Hepatocyte (in vitro differentiated cells): ENCODE measurements at regions not wholly inside any gene's neighbourhood (a gene's known extent, or its start where the extent isn't known, plus 50 kb on each side); places are given as distances from the start of the nearest gene placed in this dataset.

Experiments used
- DNase-seq: peaks from one replicate; pipeline ENCODE4 v3.0.0-alpha.2; 2016; ENCODE audit warnings: low spot score
- H2AFZ ChIP-seq: fragments of 200-600 bp; sonication (generic); 2 replicates; pipeline ENCODE4 v1.6.0; 2016; ENCODE audit warnings: antibody characterized with exemption, mild to moderate bottlenecking
- H3K27ac ChIP-seq: fragments of 200-600 bp; sonication (generic); 2 replicates; pipeline ENCODE4 v1.5.1; 2016; ENCODE audit warnings: mild to moderate bottlenecking
- H3K27me3 ChIP-seq: fragments of 200-600 bp; sonication (generic); 2 replicates; pipeline ENCODE4 v1.6.1; 2016
- H3K36me3 ChIP-seq: fragments of 200-600 bp; sonication (generic); replicated peaks from 2 replicates; pipeline ENCODE4 v1.5.1; 2016; ENCODE audit warnings: low read depth; ENCODE audit not compliant: insufficient read depth
- H3K4me1 ChIP-seq: fragments of 200-600 bp; sonication (generic); 2 replicates; pipeline ENCODE4 v1.5.1; 2016; ENCODE audit warnings: mild to moderate bottlenecking, moderate library complexity; ENCODE audit not compliant: insufficient read depth
- H3K4me2 ChIP-seq: fragments of 200-600 bp; sonication (generic); 2 replicates; pipeline ENCODE4 v1.6.0; 2016
- H3K4me3 ChIP-seq: fragments of 200-600 bp; sonication (generic); 2 replicates; pipeline ENCODE4 v1.5.1; 2016; ENCODE audit warnings: mild to moderate bottlenecking
- H3K79me2 ChIP-seq: fragments of 200-600 bp; sonication (generic); 2 replicates; pipeline ENCODE4 v1.6.0; 2017; ENCODE audit warnings: mild to moderate bottlenecking
- H3K9me2 ChIP-seq: fragments of 200-600 bp; sonication (generic); replicated peaks from 2 replicates; pipeline ENCODE4 v1.6.0; 2017; ENCODE audit warnings: mild to moderate bottlenecking; ENCODE audit not compliant: insufficient read depth
- H3K9me3 ChIP-seq: fragments of 200-600 bp; sonication (generic); 2 replicates; pipeline ENCODE4 v1.5.1; 2016; ENCODE audit warnings: low read depth, mild to moderate bottlenecking
- H4K20me1 ChIP-seq: fragments of 200-600 bp; sonication (generic); 2 replicates; pipeline ENCODE4 v1.6.0; 2016; ENCODE audit warnings: mild to moderate bottlenecking; ENCODE audit not compliant: insufficient read depth, poor library complexity, severe bottlenecking
- CTCF ChIP-seq: fragments of 200-600 bp; sonication (generic); IDR thresholded peaks from 2 replicates; pipeline ENCODE4 v1.5.1; 2016; ENCODE audit warnings: antibody characterized with exemption, mild to moderate bottlenecking; ENCODE audit not compliant: poor library complexity
- EZH2 ChIP-seq: fragments of 200-600 bp; sonication (generic); IDR thresholded peaks from 2 replicates; pipeline ENCODE4 v1.6.1; 2016; ENCODE audit warnings: antibody characterized with exemption, mild to moderate bottlenecking, borderline replicate concordance
- EZH2phosphoT487 ChIP-seq: fragments of 200-600 bp; sonication (generic); IDR thresholded peaks from one replicate; pipeline ENCODE4 v1.6.1; 2018; ENCODE audit warnings: antibody characterized with exemption, mild to moderate bottlenecking, low read depth, moderate library complexity; ENCODE audit not compliant: unreplicated experiment, severe bottlenecking
- WGBS: methylation state at CpG from one replicate; pipeline ENCODE4 v1.1.6; 2016; ENCODE audit warnings: low lambda C conversion rate; ENCODE audit errors: missing lambda C conversion rate; 5-methylcytosine and 5-hydroxymethylcytosine counted together

- 68% methylated on average over 2 of the region's 2 CpGs for WGBS
- TF ChIP-seq CTCF (no peak), EZH2 (no peak), EZH2phosphoT487 (no peak)
- DNase-seq, result peak; percentile 56
- no peak overlapping the region for H3K4me3 ChIP-seq
- no peaks in the 10 kb centered on the region for H3K9me3 ChIP-seq
- no peak overlapping the region for H3K27ac ChIP-seq
- H3K9me2 ChIP-seq, result no peaks in the 10 kb centered on the region
- H3K27me3 ChIP-seq, result no peaks in the 10 kb centered on the region
- no peaks in the 10 kb centered on the region for H3K4me1 ChIP-seq
- H2AFZ ChIP-seq, result no peak overlapping the region
- no peaks in the 10 kb centered on the region for H3K36me3 ChIP-seq
- H4K20me1 ChIP-seq, result no peaks in the 10 kb centered on the region
- H3K4me2 ChIP-seq, result no peak overlapping the region
- H3K79me2 ChIP-seq, result no peaks in the 10 kb centered on the region
Observed at GRCh38 chr12:67469666-67470065, 178.9 kb upstream of the DYRK2 start.

- WGBS, result 80% methylated on average over 3 of the region's 3 CpGs
- Histone ChIP-seq H3K4me2 (no peak overlapping the region), H3K9me3 (no peaks in the 10 kb centered on the region), H3K4me3 (no peak overlapping the region), H3K9me2 (no peaks in the 10 kb centered on the region), H2AFZ (no peak overlapping the region), H3K4me1 (no peaks in the 10 kb centered on the region), H3K36me3 (no peaks in the 10 kb centered on the region), H3K27ac (no peak overlapping the region), H3K27me3 (no peaks in the 10 kb centered on the region), H3K79me2 (no peaks in the 10 kb centered on the region), H4K20me1 (no peaks in the 10 kb centered on the region)
- no peak for TF ChIP-seq EZH2
- TF ChIP-seq EZH2phosphoT487, result no peak
- no peak for TF ChIP-seq CTCF
- DNase-seq, result no peak
Observed at GRCh38 chr12:67471810-67472209, 176.7 kb upstream of the DYRK2 start.

GRCh38 chr12:67472539-67472938, 176.0 kb upstream of the DYRK2 start:
- H4K20me1 ChIP-seq, result no peaks in the 10 kb centered on the region
- no peaks in the 10 kb centered on the region for H3K4me1 ChIP-seq
- H2AFZ ChIP-seq, result no peak overlapping the region
- no peaks in the 10 kb centered on the region for H3K79me2 ChIP-seq
- H3K9me2 ChIP-seq, result no peaks in the 10 kb centered on the region
- H3K27ac ChIP-seq, result no peak overlapping the region
- no peaks in the 10 kb centered on the region for H3K9me3 ChIP-seq
- peak; percentile 19 for DNase-seq
- H3K27me3 ChIP-seq, result no peaks in the 10 kb centered on the region
- no peaks in the 10 kb centered on the region for H3K36me3 ChIP-seq
- no peak overlapping the region for H3K4me2 ChIP-seq
- no peak overlapping the region for H3K4me3 ChIP-seq
- no peak for TF ChIP-seq EZH2
- TF ChIP-seq EZH2phosphoT487, result no peak
- TF ChIP-seq CTCF, result no peak
- 23% methylated on average over 1 of the region's 1 CpG for WGBS
